Fibroblast of villous mesenchyme (primary cell): ENCODE measurements at regions not wholly inside any gene's neighbourhood (a gene's known extent, or its start where the extent isn't known, plus 50 kb on each side); places are given as distances from the start of the nearest gene placed in this dataset.

Experiments
- DNase-seq: peaks from one replicate; pipeline ENCODE4 v3.0.0-alpha.2; 2010; ENCODE audit warnings: low read depth
- H3K4me3 ChIP-seq: 2 replicates; pipeline ENCODE4 v1.5.1; 2011; ENCODE audit warnings: low read depth, mild to moderate bottlenecking, low read length
- CTCF ChIP-seq: IDR thresholded peaks from 2 replicates; pipeline ENCODE4 v1.5.1; 2012; ENCODE audit warnings: low read depth, mild to moderate bottlenecking, low read length; ENCODE audit not compliant: insufficient read depth

GRCh38 chr18:61136711-61137251 is 196.4 kb upstream of the CDH20 start:
- no peak for TF ChIP-seq CTCF
- no peak overlapping the region for H3K4me3 ChIP-seq

GRCh38 chr18:61141691-61142090 is 191.5 kb upstream of the CDH20 start:
- DNase-seq, result no peak
- H3K4me3 ChIP-seq, result no peak overlapping the region
- TF ChIP-seq CTCF, result no peak

More at GRCh38 chr18:61136711-61137251, 196.4 kb upstream of the CDH20 start:
- no peak for DNase-seq

GRCh38 chr18:61148322-61148721 is 184.9 kb upstream of the CDH20 start:
- no peak overlapping the region for H3K4me3 ChIP-seq
- DNase-seq, result no peak
- no peak for TF ChIP-seq CTCF

- H3K4me3 ChIP-seq, result no peak overlapping the region
- TF ChIP-seq CTCF, result no peak
- DNase-seq, result no peak
These were observed 183.4 kb upstream of the CDH20 start for GRCh38 chr18:61149786-61150185.

- DNase-seq, result no peak
- no peak for TF ChIP-seq CTCF
- H3K4me3 ChIP-seq, result no peak overlapping the region
These were observed 179.7 kb upstream of the CDH20 start for GRCh38 chr18:61153571-61153970.

- DNase-seq, result no peak
- no peak for TF ChIP-seq CTCF
- H3K4me3 ChIP-seq, result no peak overlapping the region
These were observed 178.4 kb upstream of the CDH20 start for GRCh38 chr18:61154866-61155265.

GRCh38 chr18:61155586-61155985 is 177.6 kb upstream of the CDH20 start:
- no peak for TF ChIP-seq CTCF
- no peak for DNase-seq
- no peak overlapping the region for H3K4me3 ChIP-seq
